ENCODE measurements at regions not wholly inside any gene's neighbourhood (a gene's known extent, or its start where the extent isn't known, plus 50 kb on each side); places are given as distances from the start of the nearest gene placed in this dataset.
"Not testable (repeated sequence)": the region's sequence is repeated elsewhere in the genome, so short reads cannot be mapped to it uniquely, and the experiment has no call there.

GRCh38 chr1:120288814-120289600, 112.7 kb upstream of the SEC22B start:
- TF ChIP-seq ZNF274 (IDR thresholded peaks at IDR 0.05; ENCODE audit: low read depth, low read length); YY1 (IDR thresholded peaks at IDR 0.05; ENCODE audit: insufficient read depth, insufficient read length): not testable (repeated sequence)
